Pancreas (tissue), 10 donors: ENCODE measurements at regions not wholly inside any gene's neighbourhood (a gene's known extent, or its start where the extent isn't known, plus 50 kb on each side); places are given as distances from the start of the nearest gene placed in this dataset.

ENCODE experiments used
- ATAC-seq, 4 donors: fragments of 200-7000 bp; cut with Tn5 transposase; one replicate each; pipeline versions ENCODE4 v1.8.0 to v1.9.1; 2020; ENCODE audit warnings: mild to moderate bottlenecking in 4 of 4, moderate library complexity in 4 of 4
- DNase-seq, 6 donors: peaks; one replicate each; pipeline ENCODE4 v3.0.0-alpha.2; 2020
- FAIRE-seq: peaks from 2 replicates; lab custom pipeline; 2012; peaks lifted over from hg19 to GRCh38; lab: Jason Lieb, UNC
- H3K27ac ChIP-seq, 4 donors: fragments of 200-600 bp; sonication (generic); 1 replicate in 3 of 4; 2 replicates in 1 of 4; pipeline versions ENCODE4 v1.5.0 to v1.8.0; 2020
- H3K27me3 ChIP-seq, 4 donors: fragments of 200-600 bp; one replicate each; pipeline ENCODE4 v1.8.0; 2021
- H3K36me3 ChIP-seq, 3 donors: fragments of 200-600 bp; sonication (generic) in 1 of 3; one replicate each; pipeline versions ENCODE4 v1.5.0 to v1.8.0; 2020 to 2021
- H3K4me1 ChIP-seq, 3 donors: fragments of 200-600 bp; one replicate each; pipeline ENCODE4 v1.8.0; 2021
- H3K4me3 ChIP-seq, 4 donors: fragments of 200-600 bp; sonication (generic) in 2 of 4; one replicate each; pipeline versions ENCODE4 v1.5.0 to v1.8.0; 2020 to 2021
- H3K9me3 ChIP-seq, 4 donors: fragments of 200-600 bp; one replicate each; pipeline ENCODE4 v1.8.0; 2021
- CTCF ChIP-seq, 4 donors: fragments of 200-600 bp; sonication (generic) in 3 of 4; IDR thresholded peaks; one replicate each; pipeline versions ENCODE4 v1.5.0 to v1.8.0; 2021; ENCODE audit warnings: antibody characterized with exemption in 4 of 4
- WGBS, 2 donors: extraction: QIAGEN DNeasy Blood & Tissue Kit; methylation state at CpG; one replicate each; pipeline ENCODE4 v1.1.7; 2013; 5-methylcytosine and 5-hydroxymethylcytosine counted together
- intact Hi-C, 3 donors: fragments of 100-400 bp; cut with DNase I; formaldehyde crosslinking; loops; one replicate each; pipeline versions ENCODE4 v1.11.1 to v1.14.2; 2022
- donor health status: healthy with polysubstance abuse.
- donor health status: DM: no; HTN: no; CAD: no; lungs with moderate emphysema.
- donor health status: DM: no; HTN: no; CAD: no.
- donor health status: control.
- donor health status: control.
- donor health status: Bipolar disorder and iron deficiency.
- donor health status: DM: yes; HTN: yes; CAD: no.
- donor health status: DM: no; HTN: no; CAD: no.
- donor health status: DM: no; HTN: no; CAD: no.
- donor health status: DM: yes; HTN: yes; CAD: no.

DNA sequence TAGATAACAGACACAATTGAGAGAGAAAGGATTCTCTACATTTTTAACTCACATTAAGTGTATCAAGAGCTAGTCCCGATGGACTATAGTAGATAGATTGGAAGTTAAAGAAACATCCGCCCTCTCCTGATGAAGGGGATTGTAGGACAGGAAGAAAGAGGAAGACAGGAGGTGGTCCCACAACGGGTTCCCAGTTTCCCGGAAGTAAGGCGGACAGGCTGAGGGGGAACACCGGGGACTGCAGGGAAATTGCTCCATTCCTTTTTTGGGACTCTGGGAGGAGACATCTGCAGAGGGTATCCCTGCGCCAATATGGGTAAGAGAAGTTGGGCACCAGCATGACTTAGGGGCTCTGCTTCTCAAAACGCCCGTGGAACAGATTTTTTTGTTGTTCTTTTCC is 177.5 kb upstream of the ATF7IP start:
- no peak overlapping the region for H3K27ac ChIP-seq
- ATAC-seq (no peak), DNase-seq (no peak), FAIRE-seq (no peak)
- H3K27me3 ChIP-seq: no peaks in the 10 kb centered on the region
- TF ChIP-seq CTCF (IDR thresholded peaks at IDR 0.05): no peak
- no peaks in the 10 kb centered on the region for H3K9me3 ChIP-seq
- H3K4me3 ChIP-seq: no peak overlapping the region
- no peaks in the 10 kb centered on the region for H3K4me1 ChIP-seq
- intact Hi-C loops: no loop called here
- 81 to 86% methylated on average over 9 of the region's 9 CpGs for WGBS, 2 donors
- no peaks in the 10 kb centered on the region for H3K36me3 ChIP-seq

GRCh38 chr12:14188744-14189143 is 176.7 kb upstream of the ATF7IP start:
- 27 to 32% methylated on average over 2 of the region's 2 CpGs for WGBS, 2 donors
- intact Hi-C loops: no loop called here
- ATAC-seq (peak in 2 of 4 donors; percentile 20 to 27), DNase-seq (no peak), FAIRE-seq (no peak)
- Histone ChIP-seq H3K4me3 (no peak overlapping the region), H3K9me3 (no peaks in the 10 kb centered on the region), H3K36me3 (no peaks in the 10 kb centered on the region), H3K27ac (no peak overlapping the region), H3K4me1 (no peaks in the 10 kb centered on the region), H3K27me3 (no peaks in the 10 kb centered on the region)
- TF ChIP-seq CTCF (IDR thresholded peaks at IDR 0.05): no peak

GRCh38 chr12:14190694-14191093 is 174.8 kb upstream of the ATF7IP start:
- no peak for TF ChIP-seq CTCF (IDR thresholded peaks at IDR 0.05)
- no peak overlapping the region for H3K27ac ChIP-seq
- intact Hi-C loops: no loop called here
- no peaks in the 10 kb centered on the region for H3K27me3 ChIP-seq
- 85 to 88% methylated on average over 1 of the region's 1 CpG for WGBS, 2 donors
- FAIRE-seq (no peak), ATAC-seq (no peak), DNase-seq (no peak)
- no peak overlapping the region for H3K4me3 ChIP-seq
- H3K4me1 ChIP-seq: no peaks in the 10 kb centered on the region
- no peaks in the 10 kb centered on the region for H3K9me3 ChIP-seq
- H3K36me3 ChIP-seq: no peaks in the 10 kb centered on the region

DNA sequence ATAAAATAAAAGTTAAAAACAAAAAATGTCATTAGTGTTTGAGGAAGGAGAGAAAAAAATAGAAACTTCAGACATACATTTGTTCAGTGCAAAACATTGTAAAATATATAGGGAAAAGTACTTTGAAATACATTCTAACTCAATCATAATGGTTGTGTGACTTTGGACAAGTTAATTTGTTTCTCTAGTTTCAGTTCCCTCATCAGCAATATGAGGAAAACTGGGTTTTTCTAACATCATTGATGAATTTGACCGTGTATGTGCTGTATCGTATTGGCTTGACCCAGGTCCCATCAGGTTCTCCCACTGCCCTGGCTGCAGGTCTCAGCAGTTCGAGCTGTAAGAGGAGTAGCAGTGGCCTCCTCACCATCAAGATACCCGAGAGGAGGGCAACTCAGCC is 173.9 kb upstream of the ATF7IP start:
- H3K9me3 ChIP-seq: no peaks in the 10 kb centered on the region
- H3K27ac ChIP-seq: no peak overlapping the region
- 89 to 97% methylated on average over 4 of the region's 4 CpGs for WGBS, 2 donors
- FAIRE-seq: no peak
- H3K4me3 ChIP-seq: no peak overlapping the region
- no peak for ATAC-seq
- H3K27me3 ChIP-seq: no peaks in the 10 kb centered on the region
- intact Hi-C loops: no loop called here
- TF ChIP-seq CTCF (IDR thresholded peaks at IDR 0.05): no peak
- H3K36me3 ChIP-seq: no peaks in the 10 kb centered on the region
- no peaks in the 10 kb centered on the region for H3K4me1 ChIP-seq
- no peak for DNase-seq

DNA sequence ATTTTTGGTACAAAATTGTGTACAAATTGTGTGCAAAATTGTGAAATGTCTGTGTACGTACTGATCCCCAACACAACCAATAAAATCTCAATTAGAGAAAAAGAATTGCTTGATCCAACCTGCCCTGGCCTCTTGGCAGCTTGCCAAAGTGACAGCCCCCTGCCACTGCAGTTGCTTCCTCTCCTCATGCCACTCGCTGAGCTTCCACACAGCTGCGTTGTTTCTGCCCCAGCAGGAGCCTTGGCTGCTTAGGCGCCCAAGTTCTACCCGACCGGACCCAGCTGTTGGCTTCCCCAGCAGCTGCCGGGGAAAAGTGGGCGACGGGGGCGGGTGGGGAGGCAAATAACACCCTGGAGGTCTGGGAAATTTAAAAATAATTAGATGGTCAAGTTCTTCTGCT is 171.8 kb upstream of the ATF7IP start:
- Histone ChIP-seq H3K9me3 (no peaks in the 10 kb centered on the region), H3K27me3 (no peaks in the 10 kb centered on the region), H3K27ac (no peak overlapping the region), H3K36me3 (no peaks in the 10 kb centered on the region), H3K4me3 (no peak overlapping the region), H3K4me1 (no peaks in the 10 kb centered on the region)
- no peak for DNase-seq
- 69 to 72% methylated on average over 10 of the region's 10 CpGs for WGBS, 2 donors
- intact Hi-C loops: no loop called here
- FAIRE-seq: no peak
- no peak for TF ChIP-seq CTCF (IDR thresholded peaks at IDR 0.05)
- ATAC-seq: no peak
